ENCODE measurements at regions not wholly inside any gene's neighbourhood (a gene's known extent, or its start where the extent isn't known, plus 50 kb on each side); places are given as distances from the start of the nearest gene placed in this dataset.

DNA sequence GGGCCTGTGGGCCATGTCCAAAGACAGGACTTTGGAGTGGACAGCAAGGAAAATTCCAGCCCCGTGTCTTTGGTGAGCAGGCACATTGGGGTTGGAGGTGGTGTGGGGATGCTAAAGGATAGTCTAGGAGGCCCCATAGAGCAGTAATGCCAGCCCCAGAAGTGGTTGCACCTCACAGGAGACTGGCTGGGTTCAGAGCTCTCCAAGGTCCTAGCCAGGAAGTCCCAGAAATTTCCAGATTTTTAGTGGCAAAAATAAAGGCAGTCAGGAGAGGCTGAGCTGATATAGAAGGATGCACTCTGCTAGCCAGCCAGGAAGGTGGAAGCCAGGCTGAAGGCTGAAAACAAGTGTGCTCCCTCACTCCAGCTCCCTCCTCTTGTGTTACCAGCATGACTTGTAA, 144.0 kb upstream of the KCND3 start:
- TF ChIP-seq POLR2A (IDR thresholded peaks at IDR 0.05; ENCODE audit: low read depth, low read length) (no peak), POLR2AphosphoS5 (IDR thresholded peaks at IDR 0.05; ENCODE audit: low read depth, low read length) (no peak), TAF1 (IDR thresholded peaks at IDR 0.05; ENCODE audit: low read depth, low read length) (no peak), SPI1 (IDR thresholded peaks at IDR 0.05; ENCODE audit: low read depth, low read length) (no peak), PAX5 (IDR thresholded peaks at IDR 0.05; ENCODE audit: insufficient read depth, low read length, severe bottlenecking) (no peak), POU2F2 (IDR thresholded peaks at IDR 0.05; ENCODE audit: low read depth, low read length) (no peak)
